ENCODE measurements at regions not wholly inside any gene's neighbourhood (a gene's known extent, or its start where the extent isn't known, plus 50 kb on each side); places are given as distances from the start of the nearest gene placed in this dataset.

DNA sequence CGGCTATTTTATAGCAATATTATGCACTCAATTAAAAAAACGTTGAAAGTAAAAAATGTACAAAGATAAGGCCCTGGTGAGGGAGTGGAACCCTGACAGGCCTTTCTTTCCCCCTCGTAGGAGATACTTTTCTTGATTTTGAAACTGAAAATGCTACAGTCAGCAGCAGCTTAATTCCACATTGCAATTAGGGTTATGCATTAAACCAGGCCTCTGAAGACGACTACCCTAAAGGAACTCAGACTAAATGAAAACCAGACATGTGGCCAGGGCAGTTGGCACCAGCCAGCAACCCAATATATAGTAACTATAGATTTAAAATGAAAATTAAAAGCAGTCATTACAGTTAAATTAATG lies 463.2 kb upstream of the MAF start:
- H3K4me3 Mint-ChIP-seq: no peak overlapping the region
- no peaks in the 10 kb centered on the region for H3K36me3 Mint-ChIP-seq (ENCODE audit: low read depth)
- H3K27ac Mint-ChIP-seq: peak overlapping the region; percentile 81 to 95 (median 90)
- H3K4me1 Mint-ChIP-seq: peaks cover 14% of the 10 kb centered on the region
- H3K9me3 Mint-ChIP-seq: peaks cover 2% of the 10 kb centered on the region
- peaks cover 10% of the 10 kb centered on the region for H3K27me3 Mint-ChIP-seq (ENCODE audit: low read depth)
- TF ChIP-seq, protein P1, sequence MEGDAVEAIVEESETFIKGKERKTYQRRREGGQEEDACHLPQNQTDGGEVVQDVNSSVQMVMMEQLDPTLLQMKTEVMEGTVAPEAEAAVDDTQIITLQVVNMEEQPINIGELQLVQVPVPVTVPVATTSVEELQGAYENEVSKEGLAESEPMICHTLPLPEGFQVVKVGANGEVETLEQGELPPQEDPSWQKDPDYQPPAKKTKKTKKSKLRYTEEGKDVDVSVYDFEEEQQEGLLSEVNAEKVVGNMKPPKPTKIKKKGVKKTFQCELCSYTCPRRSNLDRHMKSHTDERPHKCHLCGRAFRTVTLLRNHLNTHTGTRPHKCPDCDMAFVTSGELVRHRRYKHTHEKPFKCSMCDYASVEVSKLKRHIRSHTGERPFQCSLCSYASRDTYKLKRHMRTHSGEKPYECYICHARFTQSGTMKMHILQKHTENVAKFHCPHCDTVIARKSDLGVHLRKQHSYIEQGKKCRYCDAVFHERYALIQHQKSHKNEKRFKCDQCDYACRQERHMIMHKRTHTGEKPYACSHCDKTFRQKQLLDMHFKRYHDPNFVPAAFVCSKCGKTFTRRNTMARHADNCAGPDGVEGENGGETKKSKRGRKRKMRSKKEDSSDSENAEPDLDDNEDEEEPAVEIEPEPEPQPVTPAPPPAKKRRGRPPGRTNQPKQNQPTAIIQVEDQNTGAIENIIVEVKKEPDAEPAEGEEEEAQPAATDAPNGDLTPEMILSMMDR (IDR thresholded peaks at IDR 0.05; ENCODE audit: unreplicated experiment in 3 of 3): no peak

DNA sequence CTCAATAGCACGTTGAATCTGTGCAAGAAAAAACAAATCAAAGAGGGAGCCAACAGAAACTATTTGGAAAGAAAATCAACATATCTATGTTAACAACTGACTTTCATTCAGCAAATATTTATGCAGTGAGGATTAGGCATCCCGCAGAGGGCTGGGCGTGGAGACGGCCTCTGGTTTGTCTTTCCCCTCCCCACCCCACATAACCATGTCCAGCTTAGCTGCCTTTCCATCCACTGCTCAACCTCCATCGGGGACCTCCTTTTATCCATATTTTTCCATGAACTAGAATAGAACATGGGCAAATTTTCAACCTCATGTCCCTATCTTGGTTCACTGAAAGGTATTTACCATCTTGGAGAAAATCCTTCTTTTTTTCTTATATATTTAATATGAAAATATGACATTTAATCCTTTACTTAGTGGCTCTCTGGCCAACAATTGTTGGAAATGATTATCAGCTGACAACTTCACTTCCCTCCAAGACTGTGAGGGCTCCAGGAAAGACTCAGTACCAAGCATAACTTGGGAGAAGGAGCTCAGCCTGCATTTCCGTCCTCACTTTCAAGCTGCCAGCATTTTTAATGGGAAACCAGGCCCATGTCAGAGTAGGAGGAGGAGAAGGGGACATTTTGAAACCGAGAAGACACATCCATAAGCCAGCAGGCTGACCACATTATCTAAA lies 462.6 kb upstream of the MAF start:
- Mint-ChIP-seq H3K4me3 (no peak overlapping the region), H3K27me3 (ENCODE audit: low read depth) (peaks cover 5% of the 10 kb centered on the region), H3K36me3 (ENCODE audit: low read depth) (no peaks in the 10 kb centered on the region), H3K27ac (peak overlapping the region; percentile 81 to 95 (median 90)), H3K9me3 (no peaks in the 10 kb centered on the region), H3K4me1 (peaks cover 19% of the 10 kb centered on the region)
- TF ChIP-seq, protein P1 (IDR thresholded peaks at IDR 0.05; ENCODE audit: unreplicated experiment in 3 of 3): no peak

DNA sequence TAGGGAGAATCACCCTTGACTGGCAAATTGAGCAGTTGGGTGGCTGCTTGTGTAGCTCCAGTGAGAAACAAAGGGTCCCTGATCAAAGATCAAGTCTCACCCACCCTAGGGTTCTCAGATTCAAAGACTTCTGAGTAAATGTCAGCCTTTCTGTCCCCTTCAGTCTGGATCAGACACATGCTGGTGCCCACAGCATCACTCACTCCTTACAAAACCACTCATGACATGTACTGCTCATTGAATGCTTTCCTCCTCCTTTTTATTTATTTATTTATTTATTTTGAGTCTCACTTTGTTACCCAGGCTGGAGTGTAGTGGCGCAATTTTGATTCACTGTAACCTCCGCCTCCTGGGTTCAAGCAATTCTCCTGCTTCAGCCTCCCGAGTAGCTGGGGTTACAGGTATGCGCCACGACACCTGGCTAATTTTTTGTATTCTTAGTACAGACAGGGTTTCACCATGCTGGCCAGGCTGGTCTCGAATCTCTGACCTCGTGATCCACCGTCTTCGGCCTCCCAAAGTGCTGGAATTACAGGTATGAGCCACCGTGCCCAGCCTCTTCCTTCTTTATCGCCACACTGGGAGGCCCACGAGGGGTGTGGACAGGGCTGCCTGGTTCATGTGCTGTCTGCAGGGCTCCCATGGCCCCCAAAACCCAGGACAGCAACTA lies 462.0 kb upstream of the MAF start:
- Mint-ChIP-seq H3K27ac (peak overlapping the region in 2 of 3 experiments; percentile 90 to 95), H3K27me3 (ENCODE audit: low read depth) (peaks cover 2% of the 10 kb centered on the region), H3K9me3 (no peaks in the 10 kb centered on the region), H3K4me3 (no peak overlapping the region), H3K36me3 (ENCODE audit: low read depth) (no peaks in the 10 kb centered on the region), H3K4me1 (peaks cover 26% of the 10 kb centered on the region)
- TF ChIP-seq, protein P1 (IDR thresholded peaks at IDR 0.05; ENCODE audit: unreplicated experiment in 3 of 3): no peak

DNA sequence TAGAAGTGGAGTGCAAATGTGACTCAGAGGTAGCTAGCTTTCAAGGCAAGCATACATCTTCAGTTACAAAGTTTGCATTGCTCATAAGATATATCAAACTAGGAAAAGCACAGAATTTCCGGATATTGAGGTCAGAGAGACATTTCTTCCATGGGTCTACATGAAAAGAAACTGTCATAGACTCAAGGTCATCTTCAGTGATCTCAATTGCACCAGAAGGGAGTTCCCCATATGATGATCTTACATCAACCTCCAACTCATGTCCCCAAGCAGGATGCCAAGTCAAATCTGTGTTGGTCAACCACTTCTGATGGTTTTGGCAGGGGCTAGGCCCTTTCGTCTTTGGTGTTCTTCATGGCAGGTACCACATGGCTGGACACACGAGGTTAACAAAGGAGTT lies 459.9 kb upstream of the MAF start:
- Mint-ChIP-seq H3K27ac (no peak overlapping the region), H3K9me3 (no peaks in the 10 kb centered on the region), H3K27me3 (ENCODE audit: low read depth) (no peaks in the 10 kb centered on the region), H3K36me3 (ENCODE audit: low read depth) (no peaks in the 10 kb centered on the region), H3K4me3 (no peak overlapping the region), H3K4me1 (peaks cover 31% of the 10 kb centered on the region)
- TF ChIP-seq, protein P1 (IDR thresholded peaks at IDR 0.05; ENCODE audit: unreplicated experiment in 3 of 3): no peak

DNA sequence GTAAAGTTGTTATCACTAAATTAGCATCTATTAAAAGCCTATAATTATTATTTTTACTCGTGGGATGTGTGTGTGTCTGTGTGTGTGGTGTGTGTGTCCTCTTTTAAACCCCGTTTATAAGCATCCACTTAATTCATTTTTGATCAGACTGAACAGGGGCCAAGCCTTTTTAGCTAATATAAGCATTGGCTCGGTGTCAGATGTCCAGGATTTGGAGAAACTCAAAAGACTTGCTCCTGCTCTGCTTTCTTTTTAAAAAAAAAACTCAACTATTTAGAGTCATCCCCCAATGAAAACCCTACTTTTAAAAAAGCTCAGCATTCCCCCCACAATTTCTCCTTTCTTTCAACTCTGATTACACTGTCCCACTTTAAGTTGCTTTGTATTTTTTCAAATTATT lies 459.3 kb upstream of the MAF start:
- Mint-ChIP-seq H3K27me3 (ENCODE audit: low read depth) (no peaks in the 10 kb centered on the region), H3K4me1 (peaks cover 31% of the 10 kb centered on the region), H3K4me3 (no peak overlapping the region), H3K9me3 (no peaks in the 10 kb centered on the region), H3K27ac (no peak overlapping the region), H3K36me3 (ENCODE audit: low read depth) (no peaks in the 10 kb centered on the region)
- TF ChIP-seq, protein P1 (IDR thresholded peaks at IDR 0.05; ENCODE audit: unreplicated experiment in 3 of 3): no peak

DNA sequence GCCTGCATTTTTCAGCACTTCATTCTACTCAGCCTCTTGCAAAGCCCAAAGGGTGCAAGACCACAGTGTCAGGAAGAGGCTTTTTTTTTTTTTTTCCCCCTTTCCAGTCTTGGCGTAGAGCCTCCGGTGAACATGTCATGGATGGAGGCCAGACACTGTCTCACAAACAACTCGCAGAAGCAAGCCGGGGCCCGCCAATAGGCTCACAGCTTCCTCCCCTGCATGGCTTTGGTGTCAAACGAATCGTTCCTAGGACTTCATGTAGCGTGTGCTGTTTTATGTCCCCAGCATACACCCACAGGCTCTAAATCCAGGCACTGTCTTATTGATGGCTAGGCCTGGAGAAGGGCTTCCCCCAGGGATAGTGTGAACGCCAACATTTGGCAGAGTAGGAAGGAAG lies 457.7 kb upstream of the MAF start:
- Mint-ChIP-seq H3K27ac (peak overlapping the region; percentile 47 to 93 (median 81)), H3K9me3 (no peaks in the 10 kb centered on the region), H3K36me3 (ENCODE audit: low read depth) (no peaks in the 10 kb centered on the region), H3K4me1 (peaks cover 24% of the 10 kb centered on the region), H3K27me3 (ENCODE audit: low read depth) (no peaks in the 10 kb centered on the region), H3K4me3 (no peak overlapping the region)
- TF ChIP-seq, protein P1 (IDR thresholded peaks at IDR 0.05; ENCODE audit: unreplicated experiment in 3 of 3): no peak

Data from nephron (organoid).